GM12891 (cell line): ENCODE measurements at regions not wholly inside any gene's neighbourhood (a gene's known extent, or its start where the extent isn't known, plus 50 kb on each side); places are given as distances from the start of the nearest gene placed in this dataset.

ENCODE experiments used
- POLR2AphosphoS5 ChIP-seq: IDR thresholded peaks from 2 replicates; pipeline ENCODE4 v1.6.1; 2011; ENCODE audit warnings: low read depth, low read length, control low read depth
- TAF1 ChIP-seq: IDR thresholded peaks from 2 replicates; pipeline ENCODE4 v1.6.1; 2011; ENCODE audit warnings: low read depth, low read length, control low read depth

GRCh38 chr4:96879527-96879926 is 1039.6 kb downstream of the PDHA2 start:
- no peak for TF ChIP-seq POLR2AphosphoS5
- TF ChIP-seq TAF1: no peak
